Mammary epithelial cell (primary cell): ENCODE measurements at regions not wholly inside any gene's neighbourhood (a gene's known extent, or its start where the extent isn't known, plus 50 kb on each side); places are given as distances from the start of the nearest gene placed in this dataset.

Experiments used
- CTCF ChIP-seq, 2 donors: IDR thresholded peaks in 1 of 2; conservative IDR thresholded peaks in 1 of 2; 2 replicates each; pipeline ENCODE4 v1.5.1; 2011 to 2012; ENCODE audit warnings: inconsistent platforms in 2 of 2, low read length in 2 of 2, mild to moderate bottlenecking in 2 of 2, control low read depth in 1 of 2, low read depth in 1 of 2; ENCODE audit not compliant: insufficient read depth in 1 of 2; ENCODE audit errors: extremely low read depth in 1 of 2
- EZH2 ChIP-seq: IDR thresholded peaks from 2 replicates; pipeline ENCODE4 v1.6.1; 2012; ENCODE audit warnings: low read length, inconsistent platforms, borderline replicate concordance

DNA sequence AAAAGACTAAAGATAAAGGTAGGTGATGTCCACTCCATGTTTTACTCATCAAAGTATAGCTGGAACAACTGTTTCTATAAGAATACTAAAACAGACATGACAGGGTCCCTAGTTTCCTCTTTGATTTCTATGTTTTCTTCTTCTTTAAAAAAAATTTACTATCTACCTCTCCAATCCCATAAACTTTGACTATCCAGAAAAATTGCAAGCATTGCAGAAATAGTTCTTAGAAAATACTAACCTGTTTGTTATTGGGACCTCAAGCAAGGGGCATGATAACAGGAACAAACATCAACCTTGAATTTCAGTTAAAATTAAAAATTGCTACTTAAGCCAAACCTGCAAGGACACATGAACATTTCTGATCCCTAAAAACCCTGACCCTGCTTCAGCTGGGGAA, 1226.5 kb downstream of the C4orf33 start:
- no peak for TF ChIP-seq CTCF (conservative IDR thresholded peaks at IDR 0.05 in 1 of 2, IDR thresholded peaks at IDR 0.05 in 1 of 2; ENCODE audit: extremely low read depth in 1 of 2, insufficient read depth in 1 of 2, low read depth in 1 of 2, low read length in 2 of 2)
- TF ChIP-seq EZH2, result no peak
